H9 (cell line): ENCODE measurements at regions not wholly inside any gene's neighbourhood (a gene's known extent, or its start where the extent isn't known, plus 50 kb on each side); places are given as distances from the start of the nearest gene placed in this dataset.

Experiments
- DNase-seq: peaks from one replicate; pipeline ENCODE4 v3.0.0-alpha.2; 2017
- H2AFZ ChIP-seq: one replicate; pipeline ENCODE4 v1.6.1; 2013; ENCODE audit warnings: mild to moderate bottlenecking, low read length, control low read depth, moderate library complexity
- H2AK5ac ChIP-seq: 2 replicates; pipeline ENCODE4 v1.6.1; 2013; ENCODE audit warnings: low read length, control low read depth, mixed read lengths; ENCODE audit not compliant: insufficient read length
- H2BK120ac ChIP-seq: one replicate; pipeline ENCODE4 v1.6.1; 2013; ENCODE audit warnings: low read depth, mild to moderate bottlenecking, low read length, control low read depth, inconsistent platforms; ENCODE audit not compliant: poor library complexity, severe bottlenecking
- H2BK12ac ChIP-seq: 2 replicates; pipeline ENCODE4 v1.6.1; 2013; ENCODE audit warnings: low read length, control low read depth, mixed read lengths, low read depth; ENCODE audit not compliant: insufficient read length
- H2BK15ac ChIP-seq: 2 replicates; pipeline ENCODE4 v1.6.1; 2013; ENCODE audit warnings: low read depth, low read length, control low read depth
- H2BK20ac ChIP-seq: one replicate; pipeline ENCODE4 v1.6.1; 2013; ENCODE audit warnings: low read depth, mild to moderate bottlenecking, low read length, control low read depth, inconsistent platforms; ENCODE audit not compliant: poor library complexity, severe bottlenecking
- H2BK5ac ChIP-seq: 2 replicates; pipeline ENCODE4 v1.6.1; 2013; ENCODE audit warnings: low read length, control low read depth, mixed read lengths; ENCODE audit not compliant: insufficient read length
- H3K14ac ChIP-seq: 2 replicates; pipeline ENCODE4 v1.6.1; 2013; ENCODE audit warnings: low read length, control low read depth; ENCODE audit not compliant: insufficient read depth
- H3K18ac ChIP-seq: 2 replicates; pipeline ENCODE4 v1.6.1; 2013; ENCODE audit warnings: low read depth, mild to moderate bottlenecking, mixed read lengths, low read length, control low read depth; ENCODE audit not compliant: insufficient read length
- H3K23ac ChIP-seq: 2 replicates; pipeline ENCODE4 v1.6.1; 2013; ENCODE audit warnings: low read length, control low read depth, mixed read lengths, low read depth; ENCODE audit not compliant: insufficient read length
- H3K23me2 ChIP-seq: 2 replicates; pipeline ENCODE4 v1.6.1; 2013; ENCODE audit warnings: low read depth, mild to moderate bottlenecking, mixed read lengths, low read length, control low read depth; ENCODE audit not compliant: insufficient read length, poor library complexity, severe bottlenecking
- H3K27ac ChIP-seq: 2 replicates; pipeline ENCODE4 v1.5.1; 2013; ENCODE audit warnings: low read length, control low read depth, mixed read lengths, low read depth; ENCODE audit not compliant: insufficient read length
- H3K27me3 ChIP-seq: 2 replicates; pipeline ENCODE4 v1.6.1; 2013; ENCODE audit warnings: low read length, control low read depth, inconsistent platforms; ENCODE audit not compliant: insufficient read depth
- H3K4ac ChIP-seq: 2 replicates; pipeline ENCODE4 v1.6.1; 2013; ENCODE audit warnings: low read depth, mild to moderate bottlenecking, control low read depth, inconsistent platforms, low read length, moderate library complexity
- H3K4me1 ChIP-seq: 2 replicates; pipeline ENCODE4 v1.6.1; 2013; ENCODE audit warnings: low read length, control low read depth, inconsistent platforms; ENCODE audit not compliant: insufficient read depth
- H3K4me2 ChIP-seq: 2 replicates; pipeline ENCODE4 v1.6.1; 2013; ENCODE audit warnings: low read length, control low read depth, mixed read lengths; ENCODE audit not compliant: insufficient read length, insufficient read depth
- H3K56ac ChIP-seq: 2 replicates; pipeline ENCODE4 v1.6.1; 2013; ENCODE audit warnings: low read depth, mild to moderate bottlenecking, mixed read lengths, low read length, control low read depth; ENCODE audit not compliant: insufficient read length
- H3K79me1 ChIP-seq: 2 replicates; pipeline ENCODE4 v1.6.1; 2013; ENCODE audit warnings: low read depth, mild to moderate bottlenecking, moderate library complexity, low read length, control low read depth, inconsistent platforms; ENCODE audit not compliant: insufficient read depth, poor library complexity, severe bottlenecking
- H3K79me2 ChIP-seq: 2 replicates; pipeline ENCODE4 v1.6.1; 2013; ENCODE audit warnings: low read length, control low read depth, inconsistent platforms; ENCODE audit not compliant: insufficient read depth
- H3K9ac ChIP-seq: 2 replicates; pipeline ENCODE4 v1.6.1; 2013; ENCODE audit warnings: low read length, control low read depth, mixed read lengths; ENCODE audit not compliant: insufficient read length; ENCODE audit errors: extremely low read depth
- H3K9me3 ChIP-seq: one replicate; pipeline ENCODE4 v1.6.1; 2013; ENCODE audit warnings: low read depth, low read length, inconsistent platforms; ENCODE audit not compliant: control insufficient read depth
- H3T11ph ChIP-seq: one replicate; pipeline ENCODE4 v1.6.1; 2013; ENCODE audit warnings: mild to moderate bottlenecking, low read length, control low read depth, inconsistent platforms
- H4K20me1 ChIP-seq: one replicate; pipeline ENCODE4 v1.6.1; 2013; ENCODE audit not compliant: control insufficient read depth, insufficient read length, insufficient read depth
- H4K5ac ChIP-seq: 2 replicates; pipeline ENCODE4 v1.6.1; 2013; ENCODE audit warnings: low read depth, mild to moderate bottlenecking, mixed read lengths, low read length, control low read depth; ENCODE audit not compliant: insufficient read length
- H4K8ac ChIP-seq: replicated peaks from 2 replicates; pipeline ENCODE4 v1.6.1; 2013; ENCODE audit warnings: low read length, control low read depth, mixed read lengths, low read depth; ENCODE audit not compliant: insufficient read length
- H4K91ac ChIP-seq: 2 replicates; pipeline ENCODE4 v1.6.1; 2013; ENCODE audit warnings: low read depth, mild to moderate bottlenecking, moderate library complexity, mixed read lengths, low read length, control low read depth; ENCODE audit not compliant: insufficient read length
- H3K27ac Mint-ChIP-seq, 3 experiments: 2 replicates in 2 of 3; 3 replicates in 1 of 3; pipeline ENCODE4 v1.8.0; 2020 to 2021; ENCODE audit warnings: mixed read lengths in 3 of 3, mild to moderate bottlenecking in 1 of 3, moderate library complexity in 1 of 3
- H3K27me3 Mint-ChIP-seq: 2 replicates; pipeline ENCODE4 v1.8.0; 2021; ENCODE audit warnings: low read depth, mild to moderate bottlenecking, moderate library complexity, mixed read lengths
- H3K36me3 Mint-ChIP-seq, 3 experiments: 2 replicates in 2 of 3; 3 replicates in 1 of 3; pipeline ENCODE4 v1.8.0; 2020 to 2021; ENCODE audit warnings: low read depth in 3 of 3, mixed read lengths in 3 of 3; ENCODE audit not compliant: insufficient read depth in 1 of 3
- H3K4me1 Mint-ChIP-seq, 2 experiments: 2 replicates each; pipeline ENCODE4 v1.8.0; 2020; ENCODE audit warnings: mixed read lengths in 2 of 2
- H3K4me3 Mint-ChIP-seq, 2 experiments: 2 replicates in 1 of 2; 3 replicates in 1 of 2; pipeline ENCODE4 v1.8.0; 2020 to 2021; ENCODE audit warnings: mild to moderate bottlenecking in 2 of 2, mixed read lengths in 2 of 2, moderate library complexity in 1 of 2
- H3K9me3 Mint-ChIP-seq, 2 experiments: 2 replicates in 1 of 2; 3 replicates in 1 of 2; pipeline ENCODE4 v1.8.0; 2020; ENCODE audit warnings: mild to moderate bottlenecking in 2 of 2, mixed read lengths in 2 of 2, moderate library complexity in 1 of 2
- CTCF ChIP-seq: fragments of 200-600 bp; sonication (generic); conservative IDR thresholded peaks from 3 replicates; pipeline ENCODE4 v1.8.0; 2021; ENCODE audit warnings: antibody characterized with exemption, mild to moderate bottlenecking
- WGBS: extraction: QIAGEN DNeasy Blood & Tissue Kit; methylation state at CpG from one replicate; pipeline ENCODE4 v1.1.7; 2013; ENCODE audit warnings: missing lambda C conversion rate, low lambda C conversion rate, mixed read lengths; ENCODE audit not compliant: insufficient read length; ENCODE audit errors: extremely low coverage; 5-methylcytosine and 5-hydroxymethylcytosine counted together

- Histone ChIP-seq H3K4me2 (no peak overlapping the region), H3K18ac (no peak overlapping the region), H3K79me1 (no peaks in the 10 kb centered on the region), H3K27ac (no peak overlapping the region), H3K9me3 (no peaks in the 10 kb centered on the region), H4K8ac (no peak overlapping the region), H3K4ac (no peak overlapping the region), H3K23me2 (peaks cover 2% of the 10 kb centered on the region), H3K4me1 (no peaks in the 10 kb centered on the region), H2BK5ac (no peak overlapping the region), H2BK12ac (no peak overlapping the region), H2AK5ac (no peak overlapping the region), H3K56ac (no peak overlapping the region), H2AFZ (no peak overlapping the region), H2BK15ac (no peak overlapping the region), H3T11ph (no peak overlapping the region), H3K14ac (no peak overlapping the region), H3K23ac (no peak overlapping the region), H2BK20ac (no peak overlapping the region), H3K79me2 (no peaks in the 10 kb centered on the region), H4K91ac (no peak overlapping the region), H3K27me3 (no peaks in the 10 kb centered on the region), H3K9ac (no peak overlapping the region), H4K20me1 (no peaks in the 10 kb centered on the region), H2BK120ac (no peak overlapping the region), H4K5ac (no peak overlapping the region)
- TF ChIP-seq CTCF = no peak
- H3K36me3 Mint-ChIP-seq = peaks cover 0 to 4% (median 0%) of the 10 kb centered on the region in 3 experiments; a peak in 4 of 7 replicates
- H3K27ac Mint-ChIP-seq = no peak overlapping the region
- no peak overlapping the region for H3K4me3 Mint-ChIP-seq
- WGBS = no CpG with 5 or more reads among the region's 2 CpGs
- H3K4me1 Mint-ChIP-seq = peaks cover 7 to 12% of the 10 kb centered on the region in 2 experiments
- DNase-seq = no peak
- no peaks in the 10 kb centered on the region; the same call in 1 of the 2 replicates for H3K27me3 Mint-ChIP-seq
- peaks cover 2 to 4% of the 10 kb centered on the region in 2 experiments; a peak in 3 of 5 replicates for H3K9me3 Mint-ChIP-seq
These were observed 228.5 kb upstream of the COBL start for GRCh38 chr7:51545131-51545530.
